Right lobe of liver (tissue), 6 donors: ENCODE measurements at regions not wholly inside any gene's neighbourhood (a gene's known extent, or its start where the extent isn't known, plus 50 kb on each side); places are given as distances from the start of the nearest gene placed in this dataset.

Experiments
- ATAC-seq, 4 donors: fragments of 200-7000 bp; cut with Tn5 transposase; one replicate each; pipeline ENCODE4 v1.9.1; 2020; ENCODE audit warnings: mild to moderate bottlenecking in 4 of 4, moderate library complexity in 4 of 4
- DNase-seq, 3 donors: peaks; one replicate each; pipeline ENCODE4 v3.0.0-alpha.2; 2020
- H3K27ac ChIP-seq, 3 donors: fragments of 200-600 bp; one replicate each; pipeline ENCODE4 v1.8.0; 2022
- H3K27me3 ChIP-seq, 2 donors: fragments of 200-600 bp; one replicate each; pipeline ENCODE4 v1.8.0; 2022
- H3K36me3 ChIP-seq, 4 donors: fragments of 200-600 bp; sonication (generic) in 1 of 4; one replicate each; pipeline versions ENCODE4 v1.5.1 to v1.8.0; 2017 to 2022; ENCODE audit warnings: control low read depth in 1 of 4
- H3K4me1 ChIP-seq, 4 donors: fragments of 200-600 bp; sonication (generic) in 1 of 4; one replicate each; pipeline versions ENCODE4 v1.5.1 to v1.8.0; 2017 to 2022; ENCODE audit warnings: control low read depth in 1 of 4
- H3K4me3 ChIP-seq, 3 donors: fragments of 200-600 bp; one replicate each; pipeline ENCODE4 v1.8.0; 2022
- H3K9me3 ChIP-seq, 4 donors: fragments of 200-600 bp; sonication (generic) in 1 of 4; one replicate each; pipeline versions ENCODE4 v1.5.1 to v1.8.0; 2017 to 2022; ENCODE audit warnings: control low read depth in 1 of 4
- POLR2A ChIP-seq: fragments of 450-650 bp; IDR thresholded peaks from one replicate; pipeline ENCODE4 v1.6.1; 2017; ENCODE audit warnings: antibody characterized with exemption, mild to moderate bottlenecking
- WGBS: methylation state at CpG from one replicate; pipeline ENCODE4 v1.1.6; 2018; ENCODE audit warnings: low coverage, low lambda C conversion rate; ENCODE audit not compliant: insufficient coverage; ENCODE audit errors: missing lambda C conversion rate; 5-methylcytosine and 5-hydroxymethylcytosine counted together
- intact Hi-C, 2 donors: fragments of 100-400 bp; cut with DNase I; formaldehyde crosslinking; loops; one replicate each; pipeline versions ENCODE4 v1.11.2 to v1.14.1; 2022
- TF ChIP-seq, protein P1 (sequence below), 4 donors: fragments of 200-600 bp in 3 of 4; fragments of 450-650 bp in 1 of 4; IDR thresholded peaks; one replicate each; pipeline versions ENCODE4 v1.5.1 to v1.8.0; 2016 to 2022; ENCODE audit warnings: antibody characterized with exemption in 4 of 4, mild to moderate bottlenecking in 2 of 4
- donor health status: DM: no; HTN: yes; CAD: no.
- donor health status: DM: no; HTN: no; CAD: no.
- donor health status: DM: no; HTN: no; CAD: no.
- donor health status: DM: no; HTN: yes; CAD: no.
- donor health status: DM: no; HTN: yes; CAD: no.

DNA sequence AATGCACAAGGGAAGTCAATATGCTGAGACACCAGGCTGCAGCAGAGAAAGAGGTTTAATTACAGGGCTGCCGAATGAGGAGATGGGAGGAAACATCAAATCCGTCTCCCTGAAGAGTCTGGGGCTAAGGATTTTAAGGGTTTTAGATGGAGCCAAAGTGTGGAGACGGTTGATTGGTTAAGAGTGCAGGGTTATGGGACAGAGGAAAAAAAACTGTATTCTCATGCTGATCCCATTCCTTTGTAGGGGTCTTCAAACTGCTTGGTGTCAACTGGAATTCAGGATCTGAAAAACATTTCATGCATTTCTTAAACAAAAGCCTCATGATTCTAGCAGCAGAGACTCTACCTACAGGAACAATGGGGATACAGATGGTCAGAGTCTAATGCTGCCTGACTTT lies 96.1 kb upstream of the SYNDIG1 start:
- H3K4me1 ChIP-seq, result no peaks in the 10 kb centered on the region
- H3K27ac ChIP-seq, result no peak overlapping the region
- intact Hi-C loops, result no loop called here
- no peak for ATAC-seq
- no peaks in the 10 kb centered on the region for H3K9me3 ChIP-seq
- H3K36me3 ChIP-seq, result no peaks in the 10 kb centered on the region
- H3K4me3 ChIP-seq, result no peak overlapping the region
- no peaks in the 10 kb centered on the region for H3K27me3 ChIP-seq
- WGBS, result 78% methylated on average over 3 of the region's 3 CpGs
- DNase-seq, result no peak
- TF ChIP-seq, protein P1, sequence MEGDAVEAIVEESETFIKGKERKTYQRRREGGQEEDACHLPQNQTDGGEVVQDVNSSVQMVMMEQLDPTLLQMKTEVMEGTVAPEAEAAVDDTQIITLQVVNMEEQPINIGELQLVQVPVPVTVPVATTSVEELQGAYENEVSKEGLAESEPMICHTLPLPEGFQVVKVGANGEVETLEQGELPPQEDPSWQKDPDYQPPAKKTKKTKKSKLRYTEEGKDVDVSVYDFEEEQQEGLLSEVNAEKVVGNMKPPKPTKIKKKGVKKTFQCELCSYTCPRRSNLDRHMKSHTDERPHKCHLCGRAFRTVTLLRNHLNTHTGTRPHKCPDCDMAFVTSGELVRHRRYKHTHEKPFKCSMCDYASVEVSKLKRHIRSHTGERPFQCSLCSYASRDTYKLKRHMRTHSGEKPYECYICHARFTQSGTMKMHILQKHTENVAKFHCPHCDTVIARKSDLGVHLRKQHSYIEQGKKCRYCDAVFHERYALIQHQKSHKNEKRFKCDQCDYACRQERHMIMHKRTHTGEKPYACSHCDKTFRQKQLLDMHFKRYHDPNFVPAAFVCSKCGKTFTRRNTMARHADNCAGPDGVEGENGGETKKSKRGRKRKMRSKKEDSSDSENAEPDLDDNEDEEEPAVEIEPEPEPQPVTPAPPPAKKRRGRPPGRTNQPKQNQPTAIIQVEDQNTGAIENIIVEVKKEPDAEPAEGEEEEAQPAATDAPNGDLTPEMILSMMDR (IDR thresholded peaks at IDR 0.05), result no peak
- TF ChIP-seq POLR2A, result no peak

DNA sequence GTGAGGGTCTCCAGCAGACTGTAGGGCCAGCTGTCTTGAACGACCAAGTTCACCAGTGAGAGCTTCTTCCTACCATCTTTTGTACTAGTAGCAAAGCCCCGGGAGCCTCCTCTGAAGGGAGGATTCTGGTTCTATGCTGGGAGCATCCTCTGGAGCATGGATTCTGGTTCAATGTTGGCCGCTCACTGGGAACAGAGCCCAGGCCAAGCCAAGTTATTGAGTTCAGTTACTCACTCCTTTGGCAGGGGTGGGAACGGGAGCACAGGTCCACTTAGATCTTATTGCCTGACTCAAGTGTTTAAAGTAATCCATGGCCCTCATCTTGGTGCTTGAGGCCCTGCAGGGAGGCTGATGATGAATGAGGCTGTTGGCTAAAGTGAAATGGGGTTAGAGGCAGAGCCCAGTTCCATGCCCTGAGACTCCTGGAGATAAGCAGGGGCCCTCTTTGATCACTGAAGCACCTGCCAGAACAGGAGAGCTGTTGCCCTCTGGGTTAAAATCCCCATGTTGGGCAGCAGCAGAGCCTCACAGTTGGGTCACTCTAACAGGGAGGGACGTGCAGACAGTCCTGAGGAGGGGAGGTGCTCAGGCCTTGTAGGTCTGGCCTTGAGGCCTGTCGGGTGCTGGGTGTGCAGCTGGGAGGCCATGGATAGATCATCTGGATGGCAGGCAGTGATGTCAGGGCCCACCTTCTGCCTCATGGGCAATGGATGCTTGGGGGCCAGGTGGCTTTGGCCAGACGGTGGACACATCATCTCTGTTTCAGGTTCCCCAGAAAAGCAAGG lies 98.3 kb upstream of the SYNDIG1 start:
- TF ChIP-seq, protein P1 (IDR thresholded peaks at IDR 0.05), result no peak
- TF ChIP-seq POLR2A, result no peak
- intact Hi-C loops, result no loop called here
- ATAC-seq (no peak), DNase-seq (no peak)
- Histone ChIP-seq H3K4me3 (no peak overlapping the region), H3K9me3 (no peaks in the 10 kb centered on the region), H3K27me3 (no peaks in the 10 kb centered on the region), H3K4me1 (no peaks in the 10 kb centered on the region), H3K27ac (no peak overlapping the region), H3K36me3 (no peaks in the 10 kb centered on the region)
- 67% methylated on average over 1 of the region's 7 CpGs for WGBS

DNA sequence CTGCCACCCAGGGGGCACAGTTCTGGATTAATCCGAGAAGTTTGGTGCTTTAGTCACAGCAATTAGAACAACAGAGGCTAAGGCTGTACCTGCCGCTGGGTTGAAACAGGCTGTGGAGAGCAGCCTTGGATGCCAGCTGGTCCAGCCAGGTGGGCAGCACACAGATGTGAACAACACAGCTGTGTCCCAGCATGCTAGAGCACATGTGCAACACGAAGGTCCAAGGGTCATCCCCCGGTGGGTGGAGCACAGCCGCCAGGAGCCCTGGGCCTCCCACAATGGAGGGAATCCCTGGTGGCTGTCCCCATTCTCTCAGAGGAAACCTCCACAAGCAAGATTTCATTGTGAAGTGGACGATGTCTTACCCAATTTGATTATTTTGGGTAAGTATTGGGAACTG lies 99.2 kb upstream of the SYNDIG1 start:
- ATAC-seq (no peak), DNase-seq (no peak)
- TF ChIP-seq, protein P1 (IDR thresholded peaks at IDR 0.05), result no peak
- TF ChIP-seq POLR2A, result no peak
- H3K27me3 ChIP-seq, result no peaks in the 10 kb centered on the region
- 67% methylated on average over 2 of the region's 6 CpGs for WGBS
- H3K36me3 ChIP-seq, result no peaks in the 10 kb centered on the region
- no peaks in the 10 kb centered on the region for H3K9me3 ChIP-seq
- H3K4me3 ChIP-seq, result no peak overlapping the region
- H3K27ac ChIP-seq, result no peak overlapping the region
- no peaks in the 10 kb centered on the region for H3K4me1 ChIP-seq
- intact Hi-C loops, result no loop called here

DNA sequence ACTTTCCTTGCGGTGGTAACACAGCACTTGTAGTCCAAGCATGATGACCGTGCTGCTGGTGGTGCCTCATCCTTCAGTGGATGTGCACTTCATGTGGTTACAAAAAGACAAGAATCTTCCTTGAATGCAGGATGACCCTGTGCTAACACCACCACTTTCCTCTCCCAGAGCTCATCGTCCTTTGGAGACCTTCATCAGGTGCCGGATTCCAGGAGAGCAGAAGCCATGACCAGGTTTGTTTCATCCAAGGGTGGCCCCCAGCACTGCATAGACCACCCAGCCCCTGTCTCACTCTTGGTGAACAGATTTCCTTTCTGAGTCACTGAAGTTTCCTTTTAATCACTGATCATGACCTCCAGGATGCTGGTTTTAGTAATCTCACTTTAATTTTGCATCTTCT lies 101.2 kb upstream of the SYNDIG1 start:
- Histone ChIP-seq H3K36me3 (no peaks in the 10 kb centered on the region), H3K27me3 (no peaks in the 10 kb centered on the region), H3K4me3 (no peak overlapping the region), H3K27ac (no peak overlapping the region), H3K9me3 (no peaks in the 10 kb centered on the region), H3K4me1 (no peaks in the 10 kb centered on the region)
- DNase-seq (no peak), ATAC-seq (no peak)
- WGBS, result 74% methylated on average over 3 of the region's 4 CpGs
- intact Hi-C loops, result no loop called here
- TF ChIP-seq POLR2A, result no peak
- TF ChIP-seq, protein P1 (IDR thresholded peaks at IDR 0.05), result no peak
